Astrocyte of the hippocampus (primary cell): ENCODE measurements at regions not wholly inside any gene's neighbourhood (a gene's known extent, or its start where the extent isn't known, plus 50 kb on each side); places are given as distances from the start of the nearest gene placed in this dataset.
A peak's percentile ranks its signal among the peaks of the same experiment; 100 is the strongest.
"Not testable (repeated sequence)": the region's sequence is repeated elsewhere in the genome, so short reads cannot be mapped to it uniquely, and the experiment has no call there.

Source experiments
- DNase-seq: peaks from one replicate; pipeline ENCODE4 v3.0.0; 2011; ENCODE audit warnings: low read depth, low spot score

DNA sequence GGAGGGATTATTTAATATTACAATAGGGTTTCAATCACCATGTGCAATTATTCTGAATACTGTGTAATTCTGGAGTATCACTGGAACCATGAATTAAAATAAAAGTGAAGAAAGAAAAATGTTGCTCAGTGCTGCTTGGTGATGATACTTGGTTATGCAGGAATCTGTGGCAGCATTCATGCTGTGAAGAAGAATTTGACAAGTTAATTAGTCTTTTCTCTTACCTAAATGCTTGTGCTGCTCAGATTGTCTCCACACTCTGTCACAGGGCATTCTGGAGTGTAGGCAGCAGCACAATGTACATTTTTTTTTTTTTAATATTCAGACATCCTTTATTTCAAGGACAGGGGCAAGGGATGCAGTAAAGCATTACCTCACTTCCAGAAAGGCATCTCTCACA, 749.3 kb upstream of the CADM2 start:
- no peak for DNase-seq

DNA sequence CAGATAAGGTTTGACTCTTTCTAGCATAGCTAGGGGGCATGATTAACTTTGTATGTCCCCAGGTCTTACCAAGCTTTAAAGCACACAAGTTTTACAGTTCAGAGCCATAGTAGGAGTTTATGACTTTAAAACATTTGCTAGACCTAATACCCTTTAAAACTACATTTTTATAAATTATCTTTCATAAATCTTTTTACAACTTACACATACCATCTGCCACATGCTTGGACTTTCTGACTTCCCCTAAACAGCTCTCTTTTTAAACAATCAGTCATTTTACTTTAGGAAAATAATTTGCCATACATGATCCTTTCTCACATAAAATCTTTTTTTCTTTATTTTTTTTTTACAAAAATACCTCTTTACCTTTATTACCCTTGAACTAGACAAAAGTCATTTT, 735.3 kb upstream of the CADM2 start:
- no peak for DNase-seq

DNA sequence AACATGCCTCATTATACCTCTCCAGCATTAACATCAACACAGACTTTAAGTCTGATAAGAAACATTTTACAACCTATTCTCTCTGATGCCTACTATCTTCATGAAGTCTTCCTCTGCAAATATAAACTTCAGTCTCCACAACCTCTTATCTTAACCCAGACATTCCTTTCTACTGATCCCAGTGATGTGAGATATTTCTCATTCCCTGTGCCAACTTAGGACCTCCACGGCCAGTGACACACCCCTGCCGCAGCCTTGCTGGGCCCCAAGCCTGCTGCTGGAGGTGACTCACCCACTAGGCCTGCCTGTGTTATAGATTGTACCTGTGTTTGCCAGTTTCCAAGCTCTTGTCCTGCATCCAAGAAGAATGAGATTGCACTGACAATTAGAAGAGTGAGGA, 734.5 kb upstream of the CADM2 start:
- peak; percentile 42 for DNase-seq

DNA sequence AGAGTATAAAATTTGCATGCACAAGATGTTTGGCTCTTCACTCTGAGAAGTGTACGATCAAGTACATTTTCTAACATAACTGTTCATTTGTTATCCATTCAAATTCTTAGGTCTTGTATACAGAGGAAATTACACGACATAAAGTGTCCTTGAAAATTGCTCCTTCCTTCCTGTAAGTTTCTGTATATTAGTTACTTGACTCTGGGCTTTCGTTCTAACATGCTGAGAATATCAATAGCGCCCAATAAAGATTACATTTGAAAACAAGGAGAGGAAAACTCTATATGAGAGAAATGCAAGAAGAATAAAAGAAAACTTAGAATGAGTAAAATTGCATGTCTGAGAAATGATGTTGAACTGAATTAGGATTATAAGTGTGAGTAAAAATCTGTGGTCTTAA, 722.5 kb upstream of the CADM2 start:
- no peak for DNase-seq

DNA sequence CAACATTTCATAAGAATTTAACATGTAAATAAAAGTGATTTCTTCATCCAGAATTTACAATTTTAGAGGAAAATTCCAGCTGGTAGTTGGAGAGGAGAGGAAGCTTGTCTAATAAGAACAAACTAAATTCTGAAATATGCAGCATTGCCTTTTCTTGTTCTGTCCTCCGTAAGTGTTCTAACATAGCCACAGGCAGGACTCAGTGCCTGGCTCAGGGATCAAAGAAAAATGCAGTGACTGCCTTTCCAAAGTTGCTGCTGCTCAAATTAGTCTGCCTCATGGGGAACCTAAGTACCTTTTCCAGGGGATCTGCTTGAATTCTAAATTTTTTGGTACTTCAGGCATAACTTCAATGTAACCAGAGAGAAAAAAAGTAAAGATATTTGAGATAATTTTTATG, 713.0 kb upstream of the CADM2 start:
- DNase-seq, result no peak

DNA sequence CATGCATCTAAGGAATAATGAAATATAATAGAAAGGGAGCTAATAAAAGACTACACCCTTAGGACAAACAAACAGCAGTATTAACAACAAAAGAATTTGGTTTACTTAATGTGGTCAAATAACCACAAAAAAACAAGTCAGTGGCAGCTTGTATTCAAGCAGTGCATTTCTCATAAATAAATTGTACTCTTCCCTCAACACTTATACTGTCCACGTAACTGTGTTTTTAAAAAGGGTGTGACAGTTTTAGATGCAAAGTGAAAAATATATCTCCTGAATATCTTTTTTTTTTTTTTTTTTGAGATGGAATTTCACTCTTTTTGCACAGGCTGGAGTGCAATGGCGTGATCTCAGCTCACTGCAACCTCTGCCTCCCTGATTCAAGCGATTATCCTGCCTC, 698.2 kb upstream of the CADM2 start:
- DNase-seq, result no peak

DNA sequence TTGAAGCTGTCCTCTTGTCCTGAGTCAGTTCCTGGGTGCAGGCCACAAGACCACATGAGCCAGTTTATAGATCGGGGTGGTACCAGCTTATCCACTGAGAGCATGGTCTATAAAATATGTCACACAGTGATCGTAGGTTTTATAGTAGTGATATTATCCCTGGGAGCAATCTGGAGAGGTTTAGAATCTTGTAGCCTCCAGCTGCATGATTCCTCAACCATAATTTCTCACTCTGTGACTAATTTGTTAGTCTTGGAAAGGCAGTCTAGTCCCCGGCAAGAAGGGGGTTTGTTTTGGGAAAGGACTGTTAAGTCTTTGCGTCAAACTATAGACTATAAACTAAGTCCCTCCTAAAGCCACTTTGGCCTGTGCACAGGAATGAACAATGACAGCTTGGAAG, 693.0 kb upstream of the CADM2 start:
- peak; percentile 0 for DNase-seq

DNA sequence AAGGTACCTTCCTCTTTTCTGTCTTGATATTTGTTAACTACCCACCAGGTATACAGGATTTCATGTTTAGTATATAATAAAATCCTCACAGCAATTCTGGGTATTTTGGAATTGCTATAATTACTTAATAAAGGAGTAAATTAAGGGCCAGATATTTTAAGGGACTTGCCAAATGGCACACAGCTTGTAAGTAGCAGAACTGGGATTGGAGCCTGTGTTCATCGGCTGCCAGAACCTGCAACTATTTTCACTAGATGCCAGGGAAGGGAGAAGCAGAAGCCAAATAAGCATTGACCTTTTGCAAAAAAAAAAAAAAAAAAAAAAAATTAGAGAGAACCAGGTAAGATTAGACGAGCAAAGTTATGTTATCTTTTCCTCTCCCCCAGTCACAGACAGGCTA, 683.3 kb upstream of the CADM2 start:
- DNase-seq, result no peak

DNA sequence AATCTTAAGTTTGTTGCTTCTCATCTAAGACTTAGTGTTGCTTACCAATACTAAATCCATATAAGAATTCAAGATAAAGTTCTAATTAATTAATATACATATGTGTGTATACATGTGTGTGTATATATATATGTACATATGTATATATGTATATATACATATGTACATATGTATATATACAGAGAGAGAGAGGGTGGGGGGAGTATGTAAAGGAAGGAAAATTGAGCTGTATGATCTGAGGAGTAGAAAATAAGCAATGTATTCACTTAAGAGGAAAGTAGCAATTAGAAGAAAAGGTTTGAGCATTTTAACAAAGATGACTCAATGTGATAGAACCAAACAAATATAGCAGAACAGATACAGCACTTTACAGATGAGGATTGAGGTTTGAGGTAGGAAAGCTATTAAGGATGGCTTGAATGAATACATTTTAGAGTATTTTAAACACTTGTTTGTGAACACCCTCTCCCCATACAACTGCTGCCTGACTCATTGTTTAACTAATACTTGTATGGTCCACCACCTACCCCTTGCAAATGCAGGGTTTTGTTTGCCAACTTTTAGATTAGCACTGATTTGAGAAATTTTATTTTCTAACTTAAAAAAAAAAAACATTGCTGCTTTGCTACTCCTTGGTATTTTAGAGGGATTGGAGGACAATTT, 681.1 kb upstream of the CADM2 start:
- no peak for DNase-seq

DNA sequence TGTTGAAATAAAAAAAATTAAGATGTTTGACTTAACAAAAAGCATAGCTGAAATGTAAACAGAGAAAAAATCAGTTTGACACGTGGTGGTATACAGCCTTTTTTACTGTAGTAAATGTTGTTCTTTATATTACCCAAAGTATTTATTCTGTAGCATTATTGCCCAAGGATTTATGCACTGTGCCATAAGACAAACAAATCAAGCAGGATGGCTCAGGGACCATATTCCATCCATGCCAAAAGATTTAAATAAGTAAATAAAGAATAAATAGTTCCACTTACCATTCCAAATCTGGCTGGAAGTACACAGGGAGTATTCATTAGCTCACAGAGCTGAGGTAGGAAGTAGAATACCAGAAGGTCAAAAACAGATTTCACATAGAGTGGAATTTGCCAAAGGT, 666.7 kb upstream of the CADM2 start:
- no peak for DNase-seq

DNA sequence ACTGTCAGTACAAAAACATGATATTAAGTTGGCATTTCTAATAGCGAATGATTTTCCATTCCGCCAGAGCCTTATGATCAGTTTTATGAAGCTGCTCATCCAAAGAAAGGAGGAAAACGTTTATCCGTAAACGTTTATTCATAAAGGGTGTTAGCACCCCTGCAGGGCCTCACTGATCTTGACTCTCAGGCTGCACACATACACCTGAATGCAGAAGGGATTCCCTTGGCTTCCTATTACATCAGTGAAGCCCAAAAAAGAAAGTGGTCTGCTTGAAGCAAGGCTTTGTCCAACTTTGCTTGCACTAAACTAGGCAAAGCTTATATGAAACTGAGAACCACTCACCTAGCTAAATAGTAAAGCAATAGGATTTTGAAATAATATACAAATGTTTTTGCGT, 659.5 kb upstream of the CADM2 start:
- DNase-seq, result no peak

DNA sequence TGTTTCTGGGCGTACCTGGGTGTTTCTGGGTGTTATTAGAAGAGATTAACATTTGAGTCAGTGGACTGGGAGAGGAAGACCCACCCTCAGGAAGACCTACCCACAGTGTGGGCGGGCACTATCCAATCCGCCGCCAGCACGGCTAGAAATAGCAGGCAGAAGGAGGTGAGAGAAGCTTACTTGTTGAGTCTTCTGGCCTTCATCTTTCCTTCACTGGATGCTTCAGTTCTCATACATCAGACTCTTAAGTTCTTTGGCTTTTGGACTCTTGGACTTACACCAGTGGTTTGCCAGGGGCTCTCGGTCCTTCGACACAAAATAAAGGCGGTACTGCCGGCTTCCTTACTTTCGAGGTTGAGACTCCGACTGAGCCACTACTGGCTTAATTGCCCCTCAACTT, 654.6 kb upstream of the CADM2 start:
- DNase-seq, result no peak

DNA sequence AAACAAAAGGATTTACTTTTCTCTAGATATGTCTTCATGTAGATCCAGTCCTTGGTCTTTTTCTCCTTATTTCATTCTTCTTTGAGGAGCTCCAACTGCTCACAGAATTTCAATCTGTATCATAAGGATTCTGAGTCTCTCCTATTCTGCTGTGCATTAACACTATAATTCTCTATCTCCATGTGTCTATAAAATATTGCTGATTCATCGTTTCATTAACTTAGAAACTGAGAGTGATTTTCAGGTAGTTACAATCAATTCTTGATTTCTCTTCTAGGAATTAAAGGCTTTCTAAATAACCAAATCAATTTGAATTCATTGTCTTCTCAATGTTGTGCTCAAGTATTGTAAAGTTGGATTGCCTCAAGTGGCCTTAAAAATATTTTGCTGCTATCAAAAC, 651.5 kb upstream of the CADM2 start:
- DNase-seq, result no peak

DNA sequence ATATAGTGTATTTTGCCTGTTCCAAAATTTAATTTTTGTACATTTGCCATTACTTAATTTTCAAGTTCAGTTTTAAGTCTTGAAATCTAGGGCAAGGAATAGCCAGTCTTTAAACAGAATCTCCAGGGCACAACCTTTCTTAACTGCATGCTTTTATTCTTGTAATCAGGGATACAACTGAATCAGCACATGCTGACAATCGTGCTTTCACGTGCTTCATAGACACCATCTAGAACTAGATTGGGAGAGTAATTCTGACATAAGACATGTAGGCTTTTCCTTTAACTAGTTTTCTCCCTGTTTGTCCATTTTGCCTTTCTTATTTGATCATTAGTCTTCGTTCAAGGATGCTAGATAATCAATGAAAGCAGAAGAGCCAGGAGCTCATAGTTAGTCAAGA, 650.4 kb upstream of the CADM2 start:
- no peak for DNase-seq

DNA sequence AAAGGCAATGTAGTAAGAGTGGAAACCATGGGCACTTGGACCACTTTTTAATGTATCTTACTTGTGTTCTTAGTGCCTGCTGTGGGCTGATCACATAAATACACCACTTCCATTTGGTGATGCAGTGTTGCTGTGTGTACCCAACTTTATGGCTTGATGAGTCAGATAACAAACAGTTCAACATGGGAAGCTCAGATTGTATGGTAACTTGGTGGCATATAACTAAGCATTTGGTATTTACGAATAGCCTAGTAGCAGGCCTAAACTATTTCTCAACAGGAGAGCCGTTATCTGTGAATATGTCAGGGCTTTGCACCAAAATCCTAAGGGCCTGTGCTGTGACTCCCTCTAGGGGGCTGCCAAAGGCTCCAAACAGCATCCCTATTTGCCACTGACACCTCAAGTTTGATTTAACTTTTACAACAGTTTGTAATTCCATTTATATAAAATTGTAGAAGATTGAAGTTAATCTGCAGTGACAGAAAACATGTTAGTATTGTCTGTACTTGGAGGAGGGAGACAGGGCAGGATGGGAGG, 640.4 kb upstream of the CADM2 start:
- peak; percentile 0 for DNase-seq

DNA sequence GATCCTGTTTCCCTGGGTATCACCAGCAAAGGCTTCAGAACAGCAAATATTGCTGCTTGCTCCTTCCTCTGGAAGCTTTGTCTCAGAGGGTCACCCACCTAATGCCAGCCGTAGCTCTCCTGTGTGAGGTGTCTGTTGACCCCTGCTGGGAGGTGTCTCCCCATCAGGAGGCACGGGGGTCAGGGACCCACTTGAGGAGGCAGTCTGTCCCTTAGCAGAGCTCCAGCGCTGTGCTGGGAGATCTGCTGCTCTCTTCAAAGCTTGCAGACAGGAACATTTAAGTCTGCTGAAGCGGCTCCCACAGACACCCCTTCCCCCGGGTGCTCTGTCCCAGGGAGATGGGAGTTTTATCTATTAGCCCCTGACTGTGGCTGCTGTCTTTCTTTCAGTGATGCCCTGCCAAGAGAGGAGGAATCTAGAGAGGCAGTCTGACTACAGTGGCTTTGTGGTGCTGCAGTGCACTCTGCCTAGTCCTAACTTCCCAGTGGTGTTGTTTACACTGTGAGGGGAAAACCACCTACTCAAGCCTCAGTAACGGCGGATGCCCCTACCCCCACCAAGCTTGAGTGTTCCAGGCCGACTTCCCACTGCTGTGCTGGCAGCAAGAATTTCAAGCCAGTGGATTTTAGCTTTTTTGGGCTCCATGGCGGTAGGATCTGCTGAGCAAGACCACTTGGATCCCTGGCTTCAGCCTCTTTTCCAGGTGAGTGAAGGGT, 593.1 kb upstream of the CADM2 start:
- not testable (repeated sequence) for DNase-seq
